ENCODE measurements at regions not wholly inside any gene's neighbourhood (a gene's known extent, or its start where the extent isn't known, plus 50 kb on each side); places are given as distances from the start of the nearest gene placed in this dataset.
A peak's percentile ranks its signal among the peaks of the same experiment; 100 is the strongest.
"Not testable (repeated sequence)": the region's sequence is repeated elsewhere in the genome, so short reads cannot be mapped to it uniquely, and the experiment has no call there.

DNA sequence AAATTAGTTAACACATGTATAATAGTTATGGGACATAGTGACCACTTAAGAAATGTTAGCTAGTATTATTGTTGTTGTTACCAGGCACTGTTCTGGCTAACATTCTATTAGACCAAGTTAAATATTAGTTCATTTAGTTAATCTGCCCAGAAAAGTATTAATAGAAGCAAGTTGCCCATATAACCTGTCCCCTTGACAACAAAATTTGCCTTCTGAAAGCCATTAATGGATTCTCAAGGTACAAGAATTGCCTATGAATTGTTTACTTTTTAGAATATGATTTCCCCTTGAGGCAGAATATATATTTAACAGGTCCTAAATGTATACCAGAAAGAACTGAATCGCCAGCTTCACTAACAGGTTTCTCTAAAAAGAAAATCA lies 167.3 kb upstream of the TMCC3 start:
- DNase-seq (ENCODE audit: low read depth in 4 of 4, low spot score in 2 of 4) = no peak

GRCh38 chr12:94817201-94817600 lies 166.8 kb upstream of the TMCC3 start:
- DNase-seq (ENCODE audit: low read depth in 4 of 4, low spot score in 2 of 4) = not testable (repeated sequence)

DNA sequence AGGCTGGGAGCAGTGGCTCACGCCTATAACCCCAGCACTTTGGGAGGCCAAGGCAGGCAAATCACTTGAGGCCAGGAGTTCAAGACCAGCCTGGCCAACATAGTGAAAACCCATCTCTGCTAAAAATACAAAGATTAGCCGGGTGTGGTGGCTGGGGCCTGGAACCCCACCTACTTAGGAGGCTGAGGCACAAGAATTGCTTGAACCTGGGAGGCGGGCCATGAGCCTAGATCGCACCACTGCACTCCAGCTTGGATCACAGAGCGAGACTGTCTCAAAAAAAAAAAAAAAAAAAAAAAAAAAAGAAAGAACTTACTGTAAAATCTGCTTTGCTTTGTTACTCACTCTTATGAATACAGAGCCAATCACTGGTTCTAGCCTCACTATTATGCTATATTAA lies 166.4 kb upstream of the TMCC3 start:
- DNase-seq (ENCODE audit: low read depth in 4 of 4, low spot score in 2 of 4) = not testable (repeated sequence)

DNA sequence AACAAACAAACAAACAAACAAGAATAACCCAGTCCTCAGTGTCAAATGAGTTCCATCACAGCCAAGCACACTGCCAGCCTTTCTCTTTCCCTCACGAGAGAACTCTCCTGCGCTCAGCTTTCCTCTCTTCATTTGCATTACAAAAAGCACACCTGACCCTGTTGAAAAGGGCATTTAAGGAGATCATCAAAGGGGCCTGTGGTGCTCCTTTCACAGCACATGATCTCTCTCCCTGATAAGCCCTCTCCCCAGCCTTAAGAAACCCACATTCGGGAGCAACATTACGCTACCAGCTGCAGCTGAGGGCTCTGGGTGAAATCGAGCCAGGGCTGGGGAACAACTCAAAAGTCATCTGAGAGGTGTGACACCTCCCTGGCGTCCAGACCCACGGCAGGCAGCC lies 165.6 kb upstream of the TMCC3 start:
- no peak for DNase-seq (ENCODE audit: low read depth in 4 of 4, low spot score in 2 of 4)

- DNase-seq (ENCODE audit: low read depth in 4 of 4, low spot score in 2 of 4) = no peak
Measured at GRCh38 chr12:94815450-94815849, 165.1 kb upstream of the TMCC3 start.

DNA sequence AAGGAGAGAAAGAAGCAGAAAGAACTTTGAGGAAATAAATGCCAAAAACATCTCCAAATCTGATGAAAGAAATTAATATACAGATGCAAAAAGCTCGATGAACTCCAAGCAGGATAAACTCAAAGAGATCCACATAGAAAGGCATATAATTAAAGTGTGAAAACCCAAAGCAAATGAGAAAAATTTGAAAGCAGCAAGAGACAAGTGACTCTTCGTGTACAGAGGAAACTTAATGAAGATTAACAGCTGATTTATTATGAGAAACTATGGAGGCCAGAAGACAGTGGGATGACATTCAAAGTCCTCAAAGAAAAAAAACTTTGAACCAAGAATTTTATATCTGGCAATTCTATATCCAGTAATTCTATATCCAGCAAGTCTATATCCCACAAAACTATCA lies 163.0 kb upstream of the TMCC3 start:
- DNase-seq (ENCODE audit: low read depth in 4 of 4, low spot score in 2 of 4) = no peak

DNA sequence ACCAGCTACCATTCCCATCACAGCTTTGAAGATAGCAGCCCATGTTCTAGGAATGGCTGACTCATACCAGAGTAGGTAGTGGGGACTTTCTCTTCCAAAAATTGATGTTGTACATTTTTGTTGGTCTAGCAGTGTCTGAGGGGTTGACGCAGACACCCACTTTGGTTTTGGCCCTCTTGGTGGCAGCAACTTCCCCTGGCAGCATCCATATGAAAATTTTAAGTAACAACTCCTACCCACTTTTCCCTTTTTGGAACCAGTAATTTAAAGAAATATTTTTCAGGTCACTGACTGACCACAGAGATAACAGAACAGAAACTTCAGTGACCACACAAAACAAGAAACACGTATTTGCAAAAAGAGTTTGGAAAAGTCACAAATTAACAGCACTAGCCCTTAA lies 162.0 kb upstream of the TMCC3 start:
- no peak for DNase-seq (ENCODE audit: low read depth in 4 of 4, low spot score in 2 of 4)

GRCh38 chr12:94811611-94812010 lies 161.3 kb upstream of the TMCC3 start:
- no peak for DNase-seq (ENCODE audit: low read depth in 4 of 4, low spot score in 2 of 4)

DNA sequence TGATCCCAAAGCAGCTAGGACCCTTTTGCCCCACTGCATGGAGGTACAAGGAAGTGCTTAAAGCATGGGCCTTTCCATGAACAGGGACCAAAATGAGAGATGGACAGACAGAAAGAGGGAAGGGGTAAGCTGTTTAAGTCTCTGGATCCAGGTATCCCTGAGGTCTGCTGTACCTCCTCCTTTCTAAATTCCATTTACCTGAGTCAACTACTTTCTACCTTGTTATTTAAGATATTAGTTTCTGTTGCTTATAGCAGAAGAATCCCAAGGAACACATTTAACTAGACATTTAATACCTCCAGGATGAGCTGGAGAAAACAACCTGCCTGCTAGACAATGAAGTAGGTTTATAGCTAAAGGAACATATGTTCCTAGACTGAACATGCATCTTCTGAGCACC lies 157.6 kb upstream of the TMCC3 start:
- DNase-seq (ENCODE audit: low read depth in 4 of 4, low spot score in 2 of 4) = no peak

GRCh38 chr12:94806617-94807016 lies 156.3 kb upstream of the TMCC3 start:
- DNase-seq (ENCODE audit: low read depth in 4 of 4, low spot score in 2 of 4) = no peak

GRCh38 chr12:94805749-94806529 lies 155.6 kb upstream of the TMCC3 start:
- peak in 1 of 4 donors; percentile 31 for DNase-seq (ENCODE audit: low read depth in 4 of 4, low spot score in 2 of 4)

DNA sequence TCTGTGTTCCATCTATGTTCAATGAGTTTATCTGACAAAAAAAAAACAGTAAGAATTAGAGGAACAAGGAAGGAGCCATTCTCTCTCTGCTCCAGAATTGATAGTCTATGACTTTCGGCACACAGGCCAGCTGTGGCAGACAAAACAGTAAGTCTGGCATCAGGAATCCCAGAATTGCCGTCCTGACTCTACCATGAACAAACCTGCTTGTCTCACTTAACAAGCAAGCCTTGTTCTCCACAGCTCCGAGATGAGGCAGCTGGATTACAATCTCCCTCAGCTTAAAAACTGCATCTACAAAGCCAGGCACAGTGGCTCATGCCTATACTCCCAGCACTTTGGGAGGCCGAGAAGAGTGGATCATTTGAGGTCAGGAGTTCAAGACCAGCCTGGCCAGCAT lies 153.6 kb upstream of the TMCC3 start:
- no peak for DNase-seq (ENCODE audit: low read depth in 4 of 4, low spot score in 2 of 4)

GRCh38 chr12:94802796-94803195 lies 152.4 kb upstream of the TMCC3 start:
- no peak for DNase-seq (ENCODE audit: low read depth in 4 of 4, low spot score in 2 of 4)

GRCh38 chr12:94801745-94802144 lies 151.4 kb upstream of the TMCC3 start:
- no peak for DNase-seq (ENCODE audit: low read depth in 4 of 4, low spot score in 2 of 4)

GRCh38 chr12:94799136-94799535 lies 148.8 kb upstream of the TMCC3 start:
- DNase-seq (ENCODE audit: low read depth in 4 of 4, low spot score in 2 of 4) = no peak

DNA sequence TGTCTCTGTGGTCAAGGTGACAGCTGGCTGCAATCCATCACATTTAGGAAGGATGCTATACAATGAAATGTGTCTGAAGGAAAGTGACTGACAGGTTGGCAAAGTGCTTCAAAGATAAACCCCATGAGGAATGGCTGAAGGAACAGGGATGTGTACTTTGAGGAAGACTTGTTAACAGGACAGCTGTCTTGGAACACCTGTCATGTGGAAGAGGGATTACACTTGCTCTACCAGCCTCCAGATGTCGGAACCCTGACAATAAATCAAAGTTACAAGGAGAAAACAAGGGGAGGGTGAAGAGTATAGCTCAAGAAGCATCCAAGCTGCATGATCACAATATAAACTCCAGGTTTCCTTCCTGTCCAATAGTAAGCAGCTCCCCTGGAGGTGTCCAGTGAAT lies 147.8 kb upstream of the TMCC3 start:
- no peak for DNase-seq (ENCODE audit: low read depth in 4 of 4, low spot score in 2 of 4)

- no peak for DNase-seq (ENCODE audit: low read depth in 4 of 4, low spot score in 2 of 4)
Measured at GRCh38 chr12:94795520-94795919, 145.2 kb upstream of the TMCC3 start.

- no peak for DNase-seq (ENCODE audit: low read depth in 4 of 4, low spot score in 2 of 4)
Measured at GRCh38 chr12:94795044-94795443, 144.7 kb upstream of the TMCC3 start.

DNA sequence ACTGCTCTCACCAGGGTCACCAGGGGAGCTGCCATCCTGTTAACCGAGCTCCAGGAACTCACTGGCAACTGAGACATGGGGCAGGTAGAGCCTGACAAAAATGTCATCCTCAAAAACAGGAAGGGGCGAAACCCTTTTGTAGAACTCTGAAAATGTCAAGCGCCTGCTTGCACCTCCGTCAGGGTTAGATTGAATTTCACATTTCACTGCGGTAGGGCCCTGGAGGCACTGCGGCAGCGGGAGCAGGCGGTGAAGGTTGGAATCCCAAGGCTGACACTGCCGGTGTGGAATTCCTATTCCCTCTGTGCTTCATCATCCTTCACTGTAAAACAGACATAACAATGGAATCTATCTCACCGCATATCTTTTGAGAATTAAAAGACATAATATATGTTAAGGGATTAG lies 142.8 kb upstream of the TMCC3 start:
- DNase-seq (ENCODE audit: low read depth in 4 of 4, low spot score in 2 of 4) = no peak

DNA sequence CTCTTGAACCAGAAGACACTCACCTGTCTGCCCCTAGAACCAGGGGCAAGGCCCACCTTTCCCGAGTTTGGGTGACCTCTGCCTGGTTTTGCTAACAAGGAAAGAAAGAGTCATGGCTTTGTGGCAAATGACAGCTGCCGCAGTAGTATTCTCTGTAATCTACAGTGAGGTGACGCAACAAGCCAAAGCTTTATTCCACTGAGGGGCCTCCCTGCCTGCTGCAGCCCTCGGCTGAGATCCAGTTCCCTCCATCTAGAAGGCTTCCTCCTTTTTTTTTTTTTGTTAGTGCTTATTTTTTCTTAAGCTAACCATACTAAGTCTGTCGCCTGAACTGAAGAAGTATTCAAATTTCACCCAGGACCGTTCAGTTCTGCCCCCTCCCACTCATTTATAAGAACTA lies 142.3 kb upstream of the TMCC3 start:
- DNase-seq (ENCODE audit: low read depth in 4 of 4, low spot score in 2 of 4) = no peak

DNA sequence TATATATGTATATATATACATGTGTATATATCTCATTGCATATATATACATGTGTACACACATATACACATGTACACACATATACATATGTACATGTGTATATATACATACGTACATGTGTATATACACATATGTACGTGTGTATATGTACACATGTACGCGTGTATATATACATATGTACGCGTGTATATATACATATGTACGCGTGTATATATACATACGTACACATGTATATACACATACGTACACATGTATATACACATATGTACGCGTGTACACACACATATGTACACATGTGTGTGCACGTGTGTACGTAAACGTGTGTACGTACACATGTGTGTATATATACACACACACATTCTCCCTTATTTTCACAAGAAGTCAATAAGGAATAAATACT lies 141.6 kb upstream of the TMCC3 start:
- DNase-seq (ENCODE audit: low read depth in 4 of 4, low spot score in 2 of 4) = no peak

DNA sequence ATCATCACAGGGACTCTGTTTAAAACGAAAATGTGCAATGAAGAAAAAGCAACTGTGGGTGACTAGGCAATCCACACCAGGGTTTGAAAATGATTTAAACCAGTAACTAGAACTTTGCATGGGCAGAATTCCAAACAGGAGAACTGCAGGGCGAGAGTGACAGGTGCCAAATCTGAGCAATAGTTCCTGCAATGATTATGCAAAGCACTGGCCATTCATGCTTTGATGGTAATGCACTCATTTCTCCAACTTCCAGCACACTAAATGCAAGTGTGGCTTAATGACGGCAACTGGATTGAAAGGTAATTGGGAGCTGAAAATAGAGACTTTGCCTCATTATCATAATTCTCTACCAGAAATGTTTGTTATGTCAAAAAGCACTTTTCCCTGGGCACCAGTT lies 140.5 kb upstream of the TMCC3 start:
- no peak for DNase-seq (ENCODE audit: low read depth in 4 of 4, low spot score in 2 of 4)

GRCh38 chr12:94790370-94790769 lies 140.0 kb upstream of the TMCC3 start:
- DNase-seq (ENCODE audit: low read depth in 4 of 4, low spot score in 2 of 4) = no peak
